ENCODE measurements at regions not wholly inside any gene's neighbourhood (a gene's known extent, or its start where the extent isn't known, plus 50 kb on each side); places are given as distances from the start of the nearest gene placed in this dataset.
"Not testable (repeated sequence)": the region's sequence is repeated elsewhere in the genome, so short reads cannot be mapped to it uniquely, and the experiment has no call there.

GRCh38 chr2:13597176-13597575, 880.4 kb downstream of the TRIB2 start:
- DNase-seq (ENCODE audit: low read depth): no peak

- no peak for DNase-seq (ENCODE audit: low read depth)
These were observed 884.8 kb downstream of the TRIB2 start for GRCh38 chr2:13601506-13601905.

- no peak for DNase-seq (ENCODE audit: low read depth)
These were observed 888.4 kb downstream of the TRIB2 start for GRCh38 chr2:13604951-13605661.

GRCh38 chr2:13607139-13607538, 890.4 kb downstream of the TRIB2 start:
- DNase-seq (ENCODE audit: low read depth): no peak

- DNase-seq (ENCODE audit: low read depth): no peak
These were observed 895.2 kb downstream of the TRIB2 start for GRCh38 chr2:13611939-13612338.

GRCh38 chr2:13616059-13616458, 899.3 kb downstream of the TRIB2 start:
- no peak for DNase-seq (ENCODE audit: low read depth)

GRCh38 chr2:13616616-13617015, 899.9 kb downstream of the TRIB2 start:
- DNase-seq (ENCODE audit: low read depth): no peak

GRCh38 chr2:13628122-13628521, 911.4 kb downstream of the TRIB2 start:
- DNase-seq (ENCODE audit: low read depth): no peak

GRCh38 chr2:13638181-13638580, 921.4 kb downstream of the TRIB2 start:
- no peak for DNase-seq (ENCODE audit: low read depth)

- DNase-seq (ENCODE audit: low read depth): no peak
These were observed 933.2 kb downstream of the TRIB2 start for GRCh38 chr2:13649918-13650317.

GRCh38 chr2:13650586-13651180, 933.9 kb downstream of the TRIB2 start:
- DNase-seq (ENCODE audit: low read depth): no peak

- no peak for DNase-seq (ENCODE audit: low read depth)
These were observed 935.0 kb downstream of the TRIB2 start for GRCh38 chr2:13651684-13652131.

GRCh38 chr2:13652531-13653313, 936.0 kb downstream of the TRIB2 start:
- DNase-seq (ENCODE audit: low read depth): no peak

- no peak for DNase-seq (ENCODE audit: low read depth)
These were observed 937.7 kb downstream of the TRIB2 start for GRCh38 chr2:13654416-13654815.

- DNase-seq (ENCODE audit: low read depth): no peak
These were observed 943.5 kb downstream of the TRIB2 start for GRCh38 chr2:13660231-13660630.

- no peak for DNase-seq (ENCODE audit: low read depth)
These were observed 945.3 kb downstream of the TRIB2 start for GRCh38 chr2:13662055-13662454.

- no peak for DNase-seq (ENCODE audit: low read depth)
These were observed 950.1 kb downstream of the TRIB2 start for GRCh38 chr2:13666582-13667414.

- no peak for DNase-seq (ENCODE audit: low read depth)
These were observed 950.6 kb downstream of the TRIB2 start for GRCh38 chr2:13667415-13667757.

- DNase-seq (ENCODE audit: low read depth): no peak
These were observed 952.9 kb downstream of the TRIB2 start for GRCh38 chr2:13669607-13670006.

- not testable (repeated sequence) for DNase-seq (ENCODE audit: low read depth)
These were observed 957.1 kb downstream of the TRIB2 start for GRCh38 chr2:13673821-13674220.

GRCh38 chr2:13676269-13676668, 956.2 kb upstream of the LRATD1 start:
- no peak for DNase-seq (ENCODE audit: low read depth)

GRCh38 chr2:13681936-13682335, 950.6 kb upstream of the LRATD1 start:
- DNase-seq (ENCODE audit: low read depth): no peak

Measured in Daoy (cell line).